Activated CD4-positive, alpha-beta memory T cell treated with anti-CD3 and anti-CD28 coated beads, Interleukin-2, amount 10 ng/mL, durations not matched to agents 7 days and 5 days (primary cell): ENCODE measurements at regions not wholly inside any gene's neighbourhood (a gene's known extent, or its start where the extent isn't known, plus 50 kb on each side); places are given as distances from the start of the nearest gene placed in this dataset.

Experiments
- CTCF ChIA-PET: fragments of 350-600 bp; sonication (Branson Sonifier 250); formaldehyde crosslinking; loops from one replicate; lab custom pipeline; 2021; ENCODE audit warnings: antibody characterized with exemption, inconsistent platforms; lab: Charles Lee
- POLR2A ChIA-PET: fragments of 350-600 bp; sonication (Branson Sonifier 250); formaldehyde crosslinking; loops from one replicate; lab custom pipeline; 2021; ENCODE audit warnings: antibody characterized with exemption; lab: Charles Lee
- DNase-seq: peaks from one replicate; pipeline ENCODE4 v3.0.0-alpha.2; 2020
- H3K27ac Mint-ChIP-seq: one replicate; pipeline ENCODE4 v1.8.0; 2021; ENCODE audit warnings: mild to moderate bottlenecking, mixed read lengths
- H3K27me3 Mint-ChIP-seq: one replicate; pipeline ENCODE4 v1.8.0; 2021; ENCODE audit warnings: mixed read lengths
- H3K36me3 Mint-ChIP-seq: one replicate; pipeline ENCODE4 v1.8.0; 2021; ENCODE audit warnings: low read depth, mixed read lengths
- H3K4me1 Mint-ChIP-seq: one replicate; pipeline ENCODE4 v1.8.0; 2021; ENCODE audit warnings: mixed read lengths
- H3K4me3 Mint-ChIP-seq: one replicate; pipeline ENCODE4 v1.8.0; 2021; ENCODE audit warnings: mild to moderate bottlenecking, mixed read lengths
- H3K9me3 Mint-ChIP-seq: one replicate; pipeline ENCODE4 v1.8.0; 2021; ENCODE audit warnings: mixed read lengths

DNA sequence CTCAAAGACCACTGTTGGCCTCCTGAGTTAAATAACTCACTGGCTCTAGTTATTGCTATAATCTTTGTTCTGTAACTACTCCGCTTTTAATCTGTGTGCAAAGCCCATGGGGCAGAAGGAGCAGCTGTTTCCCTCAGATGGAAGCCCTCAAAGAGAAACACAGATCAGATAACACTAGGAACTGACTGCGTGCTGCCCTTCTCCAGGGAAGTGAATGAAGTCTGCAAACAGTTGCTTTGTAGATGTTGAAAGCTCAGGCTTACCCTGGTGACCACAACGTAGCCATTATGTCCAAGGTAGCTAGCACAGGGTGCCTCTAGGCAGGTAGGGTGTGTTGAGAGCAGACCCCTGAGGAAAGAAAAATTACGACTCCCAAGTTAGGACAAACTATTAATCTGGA is 152.3 kb upstream of the STAC start:
- Mint-ChIP-seq H3K27me3 (no peaks in the 10 kb centered on the region), H3K36me3 (no peaks in the 10 kb centered on the region), H3K4me1 (no peaks in the 10 kb centered on the region), H3K27ac (no peak overlapping the region), H3K4me3 (no peak overlapping the region), H3K9me3 (peaks cover 5% of the 10 kb centered on the region)
- ChIA-PET CTCF (no interaction called here), POLR2A (no interaction called here)
- DNase-seq: no peak

- Mint-ChIP-seq H3K27ac (no peak overlapping the region), H3K4me3 (no peak overlapping the region), H3K27me3 (no peaks in the 10 kb centered on the region), H3K4me1 (no peaks in the 10 kb centered on the region), H3K36me3 (no peaks in the 10 kb centered on the region), H3K9me3 (peaks cover 5% of the 10 kb centered on the region)
- DNase-seq: no peak
- POLR2A ChIA-PET: no interaction called here
- CTCF ChIA-PET: no interaction called here
Observed at GRCh38 chr3:36229496-36229895, 150.8 kb upstream of the STAC start.

- H3K9me3 Mint-ChIP-seq: peaks cover 2% of the 10 kb centered on the region
- H3K4me3 Mint-ChIP-seq: no peak overlapping the region
- ChIA-PET POLR2A (no interaction called here), CTCF (no interaction called here)
- no peak for DNase-seq
- H3K36me3 Mint-ChIP-seq: no peaks in the 10 kb centered on the region
- no peaks in the 10 kb centered on the region for H3K4me1 Mint-ChIP-seq
- H3K27ac Mint-ChIP-seq: no peak overlapping the region
- no peaks in the 10 kb centered on the region for H3K27me3 Mint-ChIP-seq
Observed at GRCh38 chr3:36232797-36233489, 147.4 kb upstream of the STAC start.

- ChIA-PET POLR2A (no interaction called here), CTCF (no interaction called here)
- Mint-ChIP-seq H3K4me3 (no peak overlapping the region), H3K36me3 (no peaks in the 10 kb centered on the region), H3K27ac (no peak overlapping the region), H3K27me3 (no peaks in the 10 kb centered on the region), H3K4me1 (no peaks in the 10 kb centered on the region), H3K9me3 (no peaks in the 10 kb centered on the region)
- no peak for DNase-seq
Observed at GRCh38 chr3:36244728-36245127, 135.6 kb upstream of the STAC start.

GRCh38 chr3:36248374-36248773 is 131.9 kb upstream of the STAC start:
- no peaks in the 10 kb centered on the region for H3K36me3 Mint-ChIP-seq

GRCh38 chr3:36250191-36250590 is 130.1 kb upstream of the STAC start:
- no peak overlapping the region for H3K27ac Mint-ChIP-seq
- no peaks in the 10 kb centered on the region for H3K27me3 Mint-ChIP-seq
- DNase-seq: no peak
- H3K4me1 Mint-ChIP-seq: no peaks in the 10 kb centered on the region
- ChIA-PET POLR2A (no interaction called here), CTCF (no interaction called here)
- H3K9me3 Mint-ChIP-seq: peaks cover 14% of the 10 kb centered on the region
- no peaks in the 10 kb centered on the region for H3K36me3 Mint-ChIP-seq
- H3K4me3 Mint-ChIP-seq: no peak overlapping the region

More at GRCh38 chr3:36248374-36248773, 131.9 kb upstream of the STAC start:
- Mint-ChIP-seq H3K27ac (no peak overlapping the region), H3K27me3 (no peaks in the 10 kb centered on the region), H3K4me3 (no peak overlapping the region), H3K9me3 (peaks cover 11% of the 10 kb centered on the region), H3K4me1 (no peaks in the 10 kb centered on the region)
- no peak for DNase-seq
- ChIA-PET CTCF (no interaction called here), POLR2A (no interaction called here)

GRCh38 chr3:36257158-36257852 is 123.0 kb upstream of the STAC start:
- Mint-ChIP-seq H3K27ac (no peak overlapping the region), H3K4me1 (no peaks in the 10 kb centered on the region), H3K9me3 (peaks cover 9% of the 10 kb centered on the region), H3K27me3 (no peaks in the 10 kb centered on the region), H3K4me3 (no peak overlapping the region), H3K36me3 (no peaks in the 10 kb centered on the region)
- no peak for DNase-seq
- CTCF ChIA-PET: no interaction called here
- POLR2A ChIA-PET: no interaction called here

- Mint-ChIP-seq H3K27me3 (no peaks in the 10 kb centered on the region), H3K27ac (no peak overlapping the region), H3K36me3 (no peaks in the 10 kb centered on the region), H3K4me3 (no peak overlapping the region), H3K9me3 (peaks cover 4% of the 10 kb centered on the region), H3K4me1 (no peaks in the 10 kb centered on the region)
- DNase-seq: no peak
- ChIA-PET POLR2A (no interaction called here), CTCF (no interaction called here)
Observed at GRCh38 chr3:36258421-36258820, 121.9 kb upstream of the STAC start.

DNA sequence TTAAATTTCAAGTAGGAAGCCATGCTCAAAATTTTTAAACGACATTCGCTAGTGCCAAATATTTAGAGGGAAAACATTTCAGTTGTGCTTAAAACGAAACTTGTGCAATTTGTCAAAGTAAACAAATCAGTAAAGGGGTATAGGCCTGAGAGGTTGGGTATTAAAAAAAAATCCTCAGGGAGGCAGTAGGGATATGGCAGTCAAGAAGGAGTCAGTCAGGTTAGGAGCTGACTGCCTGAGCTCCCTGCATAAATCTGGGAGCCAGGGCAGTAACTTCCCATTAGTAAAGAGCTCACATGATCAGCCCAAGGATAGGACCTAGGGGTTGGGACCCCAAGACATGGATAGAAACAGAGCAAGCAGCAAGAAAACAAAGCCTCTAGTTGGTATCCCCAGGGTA is 120.7 kb upstream of the STAC start:
- ChIA-PET CTCF (no interaction called here), POLR2A (no interaction called here)
- Mint-ChIP-seq H3K27me3 (no peaks in the 10 kb centered on the region), H3K27ac (no peak overlapping the region), H3K36me3 (no peaks in the 10 kb centered on the region), H3K9me3 (no peaks in the 10 kb centered on the region), H3K4me1 (no peaks in the 10 kb centered on the region), H3K4me3 (no peak overlapping the region)
- DNase-seq: no peak

GRCh38 chr3:36269274-36269673 is 111.0 kb upstream of the STAC start:
- POLR2A ChIA-PET: no interaction called here
- Mint-ChIP-seq H3K36me3 (no peaks in the 10 kb centered on the region), H3K9me3 (peaks cover 7% of the 10 kb centered on the region), H3K4me3 (no peak overlapping the region), H3K27me3 (no peaks in the 10 kb centered on the region), H3K4me1 (no peaks in the 10 kb centered on the region), H3K27ac (no peak overlapping the region)
- no peak for DNase-seq
- CTCF ChIA-PET: no interaction called here

GRCh38 chr3:36282766-36283165 is 97.5 kb upstream of the STAC start:
- CTCF ChIA-PET: no interaction called here
- H3K4me3 Mint-ChIP-seq: no peak overlapping the region
- H3K9me3 Mint-ChIP-seq: peaks cover 4% of the 10 kb centered on the region

DNA sequence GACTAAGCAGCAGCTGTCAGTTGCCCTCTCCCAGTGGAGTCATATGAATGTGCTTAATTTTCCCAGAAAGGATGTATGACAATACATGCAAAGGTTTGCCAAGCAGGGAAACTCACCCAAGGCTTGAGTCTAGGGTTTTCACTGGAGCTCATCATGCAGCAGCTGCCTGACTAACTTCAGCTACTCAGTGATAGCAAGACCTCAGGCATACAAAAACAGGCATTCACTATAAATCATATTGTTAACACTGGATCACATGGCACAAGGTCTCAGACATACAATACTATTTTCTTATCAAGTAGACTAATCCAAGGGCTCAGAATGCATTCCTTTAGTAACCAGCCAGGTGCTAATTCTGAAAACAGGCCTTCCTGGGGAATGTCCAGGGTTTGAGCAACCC is 85.0 kb upstream of the STAC start:
- no peak overlapping the region for H3K27ac Mint-ChIP-seq
- no peaks in the 10 kb centered on the region for H3K27me3 Mint-ChIP-seq
- ChIA-PET POLR2A (no interaction called here), CTCF (no interaction called here)
- H3K4me3 Mint-ChIP-seq: no peak overlapping the region
- H3K9me3 Mint-ChIP-seq: peaks cover 2% of the 10 kb centered on the region
- no peak for DNase-seq
- H3K4me1 Mint-ChIP-seq: no peaks in the 10 kb centered on the region
- H3K36me3 Mint-ChIP-seq: no peaks in the 10 kb centered on the region

More at GRCh38 chr3:36282766-36283165, 97.5 kb upstream of the STAC start:
- H3K27me3 Mint-ChIP-seq: no peaks in the 10 kb centered on the region
- DNase-seq: no peak
- H3K27ac Mint-ChIP-seq: no peak overlapping the region
- H3K4me1 Mint-ChIP-seq: no peaks in the 10 kb centered on the region
- no peaks in the 10 kb centered on the region for H3K36me3 Mint-ChIP-seq
- POLR2A ChIA-PET: no interaction called here

DNA sequence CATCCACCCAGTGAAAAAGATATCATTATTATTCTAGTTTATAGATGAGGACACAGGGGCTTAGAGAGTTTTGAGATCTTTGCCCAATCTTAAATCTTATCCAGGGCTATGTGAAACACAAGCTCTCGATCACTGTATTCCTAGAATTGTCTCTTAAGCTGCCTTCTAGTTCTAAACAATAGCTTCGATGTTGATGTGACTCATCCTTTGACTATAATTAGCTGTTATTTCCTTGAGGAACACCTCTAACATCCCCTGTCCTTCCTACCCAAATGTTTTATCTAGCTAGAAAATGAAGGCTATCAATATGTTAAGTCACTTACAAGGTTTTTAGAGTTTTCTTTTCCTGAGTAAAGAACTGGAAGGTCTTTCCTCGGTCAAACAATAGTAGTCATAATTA is 83.1 kb upstream of the STAC start:
- no peak for DNase-seq
- Mint-ChIP-seq H3K4me3 (no peak overlapping the region), H3K27ac (no peak overlapping the region), H3K9me3 (peaks cover 5% of the 10 kb centered on the region), H3K27me3 (no peaks in the 10 kb centered on the region), H3K4me1 (no peaks in the 10 kb centered on the region), H3K36me3 (no peaks in the 10 kb centered on the region)
- POLR2A ChIA-PET: no interaction called here
- CTCF ChIA-PET: no interaction called here

GRCh38 chr3:36298188-36298587 is 82.1 kb upstream of the STAC start:
- H3K4me3 Mint-ChIP-seq: no peak overlapping the region
- H3K36me3 Mint-ChIP-seq: no peaks in the 10 kb centered on the region
- no peak overlapping the region for H3K27ac Mint-ChIP-seq
- H3K4me1 Mint-ChIP-seq: no peaks in the 10 kb centered on the region
- POLR2A ChIA-PET: no interaction called here
- CTCF ChIA-PET: no interaction called here
- no peaks in the 10 kb centered on the region for H3K27me3 Mint-ChIP-seq
- peaks cover 5% of the 10 kb centered on the region for H3K9me3 Mint-ChIP-seq
- DNase-seq: no peak
